Stromal cell of bone marrow (primary cell): ENCODE measurements at regions not wholly inside any gene's neighbourhood (a gene's known extent, or its start where the extent isn't known, plus 50 kb on each side); places are given as distances from the start of the nearest gene placed in this dataset.

Source experiments
- DNase-seq: peaks from one replicate; pipeline ENCODE4 v3.0.0-alpha.2; 2012; ENCODE audit warnings: low read depth

DNA sequence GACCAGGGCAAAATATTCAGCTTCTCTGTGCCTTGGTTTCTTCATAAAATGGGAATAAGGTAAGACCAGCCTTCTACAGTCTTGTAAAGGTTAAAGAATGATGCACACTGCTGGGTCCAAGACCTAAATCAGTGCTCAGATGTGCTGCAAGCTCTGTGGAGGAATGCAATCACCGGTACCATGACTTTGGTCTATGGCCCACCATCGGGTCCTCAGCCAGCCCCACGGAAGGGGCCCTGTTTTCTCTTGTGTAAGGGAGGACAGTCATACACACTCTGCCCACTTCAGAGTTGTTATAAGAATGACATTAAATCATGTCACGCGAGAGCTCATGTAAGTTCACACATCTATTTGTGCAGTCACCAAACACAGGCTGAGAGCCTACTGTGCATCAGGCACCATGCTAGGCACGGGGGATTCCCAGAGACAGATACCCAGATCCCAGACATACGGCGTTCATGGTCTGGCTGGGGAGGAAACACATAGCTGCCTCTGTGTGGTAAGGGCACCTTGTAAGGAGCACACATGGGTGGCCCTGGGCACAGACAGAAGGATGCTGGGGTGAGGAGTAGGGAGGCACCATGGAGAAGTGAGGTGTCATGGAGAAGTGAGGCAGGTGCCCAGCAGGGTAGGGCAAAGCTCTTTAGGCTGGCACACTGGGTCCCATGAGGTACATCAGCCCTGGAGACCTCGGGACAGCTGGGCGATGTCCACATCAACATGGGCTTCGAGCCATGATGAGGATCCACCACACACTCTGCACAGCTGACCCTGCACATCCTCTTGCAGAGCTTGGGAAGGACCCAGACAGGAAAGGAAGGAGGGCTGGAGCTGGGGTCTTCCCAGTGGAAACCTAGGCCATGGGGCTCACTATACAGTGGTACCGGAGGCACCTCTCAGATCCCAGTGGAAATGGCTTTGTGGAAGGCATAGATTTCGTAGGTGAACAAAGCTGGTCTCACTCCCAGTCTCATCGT lies 190.4 kb upstream of the DIO3 start:
- DNase-seq = no peak

- no peak for DNase-seq
These were observed 189.2 kb upstream of the DIO3 start for GRCh38 chr14:101371799-101372793.

DNA sequence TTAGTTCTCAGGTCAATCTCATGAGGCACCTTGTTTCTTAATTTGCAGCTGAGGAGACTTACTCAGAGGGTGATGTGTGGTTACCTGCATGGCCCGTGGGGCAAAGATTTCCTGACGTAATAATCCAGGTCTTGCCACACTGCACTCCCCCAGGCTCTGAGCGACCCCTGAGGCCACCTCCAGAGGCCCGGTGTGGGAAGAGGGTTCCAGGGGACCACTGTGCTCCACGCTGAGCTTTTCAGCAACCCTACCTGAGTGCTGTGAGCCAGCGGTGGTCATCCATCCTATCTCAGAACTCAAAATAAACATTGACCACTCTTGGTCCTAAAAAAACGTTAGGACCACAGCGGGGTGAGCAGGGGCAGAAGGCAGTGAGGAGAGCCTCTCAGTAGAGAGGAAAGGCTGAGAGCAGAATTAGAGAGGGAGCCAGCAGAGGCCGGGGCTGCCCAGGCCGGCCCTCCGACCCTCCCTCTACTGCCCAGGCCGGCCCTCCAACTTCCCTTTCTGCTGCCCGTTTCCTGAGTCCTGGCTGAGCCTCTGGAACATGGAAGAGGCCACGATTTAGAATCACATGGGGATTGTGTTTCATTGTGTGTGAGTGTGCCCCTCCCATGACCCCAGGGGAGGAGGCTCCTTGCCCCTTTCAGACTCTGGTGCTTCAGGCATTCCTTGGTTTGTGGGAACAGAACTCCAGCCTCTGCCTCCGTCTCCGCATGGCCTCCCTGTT lies 188.2 kb upstream of the DIO3 start:
- no peak for DNase-seq

DNA sequence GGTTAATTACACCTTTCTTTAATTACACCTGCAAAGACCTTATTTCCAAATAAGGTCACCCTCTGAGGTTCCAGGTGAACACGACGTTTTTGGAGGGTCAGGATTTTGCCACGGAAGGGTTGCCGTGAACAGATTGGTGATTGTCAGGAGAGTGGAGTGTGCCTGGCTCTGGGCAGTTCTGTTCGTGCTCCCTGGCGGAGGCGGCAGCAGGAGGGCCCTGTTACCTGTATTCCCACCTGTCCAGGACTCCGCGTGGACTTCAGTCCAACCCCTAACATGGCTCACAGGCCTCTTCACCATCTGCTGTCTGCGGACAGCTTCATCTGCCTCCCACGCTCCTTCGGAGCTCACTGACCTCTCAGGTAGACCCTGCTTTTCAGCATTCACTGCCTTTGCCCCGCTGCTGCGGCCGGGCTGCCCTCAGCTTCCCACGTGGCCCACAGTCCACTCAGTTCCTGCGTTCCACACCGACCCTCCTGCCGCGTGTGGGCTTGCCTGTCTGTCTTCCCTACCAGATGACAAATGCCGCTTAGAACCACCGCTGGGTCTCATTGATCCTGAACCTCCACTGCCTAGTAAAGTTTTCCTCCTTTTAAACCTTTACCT lies 187.5 kb upstream of the DIO3 start:
- DNase-seq = no peak

DNA sequence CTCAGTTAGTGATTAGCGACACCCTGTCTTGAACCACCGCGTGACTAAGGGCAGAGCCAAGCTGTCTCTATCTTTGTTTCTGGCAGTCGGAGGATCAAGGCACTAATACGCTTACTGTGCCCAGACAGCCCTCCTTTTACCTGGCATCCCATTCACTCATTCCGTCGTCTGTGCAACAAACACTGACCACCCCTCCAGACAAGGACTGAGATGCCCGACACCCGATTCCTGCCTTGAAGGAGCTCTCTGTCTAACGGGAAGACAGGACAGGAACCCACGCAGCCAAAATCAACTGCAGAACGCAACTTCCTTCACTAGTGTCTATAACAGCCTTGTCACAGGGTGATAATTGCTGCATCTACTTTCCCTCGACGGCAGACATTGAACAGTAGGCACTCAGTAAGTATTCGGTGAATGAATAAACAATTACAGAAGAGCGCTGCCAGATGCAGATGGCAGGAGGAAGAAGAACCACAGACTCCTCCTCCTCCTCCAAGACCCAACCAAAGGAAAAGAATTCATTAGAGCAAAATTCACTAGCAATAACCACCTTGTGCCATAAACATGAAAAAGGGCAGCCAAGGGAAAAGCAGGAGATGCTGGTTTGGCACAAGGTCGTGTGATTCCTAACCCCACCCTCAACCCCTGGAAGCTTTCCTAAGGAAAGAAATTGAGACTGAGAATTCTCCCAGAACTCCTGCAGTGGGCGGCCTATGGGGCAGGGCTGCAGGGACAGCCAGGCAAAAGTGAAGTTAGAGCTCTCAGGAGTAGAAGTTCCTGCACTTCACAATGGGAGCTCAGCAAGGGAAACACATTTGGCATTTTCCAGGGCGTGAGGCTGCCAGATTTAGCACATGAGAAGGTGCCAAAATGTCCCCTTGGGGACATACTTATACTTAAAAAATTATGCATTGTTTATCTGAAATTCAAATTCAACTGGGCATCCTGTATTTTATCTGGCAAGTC lies 186.6 kb upstream of the DIO3 start:
- DNase-seq = no peak

DNA sequence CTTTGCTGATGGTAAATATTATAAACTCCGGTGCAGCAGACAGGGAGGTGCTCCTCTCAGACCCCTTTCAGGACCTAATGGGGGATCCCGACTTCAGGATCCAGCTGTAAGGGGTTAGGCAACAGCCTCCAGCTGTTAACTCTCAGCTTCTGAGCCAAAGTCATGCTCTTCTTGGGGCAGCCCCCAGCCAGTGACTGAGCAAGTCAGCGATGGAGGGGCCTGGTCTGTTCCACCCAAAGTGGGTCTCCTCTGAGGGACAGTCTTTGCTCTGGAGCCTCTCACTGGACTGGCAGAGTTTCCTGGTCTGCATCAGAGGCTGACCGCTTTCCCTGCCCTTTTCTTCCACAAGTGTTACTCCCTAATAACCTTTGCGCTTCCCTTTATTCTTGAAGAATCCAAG lies 184.2 kb upstream of the DIO3 start:
- no peak for DNase-seq

DNA sequence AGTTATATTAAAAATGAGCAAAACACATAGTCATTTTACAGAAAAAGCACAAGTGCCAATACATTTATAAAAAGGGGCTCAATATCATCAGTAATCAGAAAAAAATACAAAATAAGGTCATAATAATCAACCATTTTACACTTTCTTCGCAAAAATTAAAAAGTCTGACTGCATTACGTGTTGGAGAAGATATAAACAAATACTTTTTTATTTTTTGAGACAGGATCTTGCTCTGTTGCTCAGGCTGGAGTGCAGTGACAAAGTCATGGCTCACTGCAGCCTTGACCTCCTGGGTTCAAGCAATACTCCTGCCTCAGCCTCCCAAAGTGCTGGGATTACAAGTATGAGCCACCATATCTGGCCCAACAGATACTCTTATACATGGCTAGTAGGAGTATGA lies 181.5 kb upstream of the DIO3 start:
- no peak for DNase-seq

GRCh38 chr14:101380512-101380911 lies 180.8 kb upstream of the DIO3 start:
- no peak for DNase-seq

GRCh38 chr14:101380940-101381339 lies 180.4 kb upstream of the DIO3 start:
- DNase-seq = no peak

DNA sequence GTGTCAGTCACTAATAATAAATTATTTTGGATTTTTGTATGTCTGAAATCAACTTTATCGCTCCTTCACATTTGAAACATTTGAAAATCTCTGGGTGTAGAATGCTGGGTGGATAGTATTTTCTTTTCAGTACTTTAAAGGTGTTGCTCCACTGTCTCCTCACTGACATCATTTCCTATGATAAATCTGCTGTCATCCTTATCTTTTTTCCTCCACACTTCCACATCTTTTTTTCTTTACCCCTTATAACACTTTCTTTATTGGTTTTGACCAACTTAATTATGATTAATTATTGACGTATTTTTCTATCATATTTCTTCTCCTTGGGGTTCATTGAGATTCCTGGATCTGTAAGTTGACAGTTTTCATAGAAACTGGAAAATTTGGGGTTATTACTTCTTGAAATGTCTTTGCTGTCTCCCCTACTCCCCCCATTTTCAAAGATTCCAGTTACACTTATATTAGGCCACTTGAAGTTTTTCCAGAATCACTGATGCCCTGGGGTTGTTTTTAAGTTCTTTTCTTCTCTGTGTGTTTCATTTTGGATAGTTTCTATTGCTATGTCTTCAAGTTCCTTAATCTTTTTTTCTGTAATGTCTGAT lies 177.5 kb upstream of the DIO3 start:
- no peak for DNase-seq

GRCh38 chr14:101394374-101394773 lies 166.9 kb upstream of the DIO3 start:
- DNase-seq = no peak

GRCh38 chr14:101395779-101396178 lies 165.5 kb upstream of the DIO3 start:
- DNase-seq = no peak

GRCh38 chr14:101397206-101397605 lies 164.1 kb upstream of the DIO3 start:
- no peak for DNase-seq

GRCh38 chr14:101398011-101398410 lies 163.3 kb upstream of the DIO3 start:
- no peak for DNase-seq

DNA sequence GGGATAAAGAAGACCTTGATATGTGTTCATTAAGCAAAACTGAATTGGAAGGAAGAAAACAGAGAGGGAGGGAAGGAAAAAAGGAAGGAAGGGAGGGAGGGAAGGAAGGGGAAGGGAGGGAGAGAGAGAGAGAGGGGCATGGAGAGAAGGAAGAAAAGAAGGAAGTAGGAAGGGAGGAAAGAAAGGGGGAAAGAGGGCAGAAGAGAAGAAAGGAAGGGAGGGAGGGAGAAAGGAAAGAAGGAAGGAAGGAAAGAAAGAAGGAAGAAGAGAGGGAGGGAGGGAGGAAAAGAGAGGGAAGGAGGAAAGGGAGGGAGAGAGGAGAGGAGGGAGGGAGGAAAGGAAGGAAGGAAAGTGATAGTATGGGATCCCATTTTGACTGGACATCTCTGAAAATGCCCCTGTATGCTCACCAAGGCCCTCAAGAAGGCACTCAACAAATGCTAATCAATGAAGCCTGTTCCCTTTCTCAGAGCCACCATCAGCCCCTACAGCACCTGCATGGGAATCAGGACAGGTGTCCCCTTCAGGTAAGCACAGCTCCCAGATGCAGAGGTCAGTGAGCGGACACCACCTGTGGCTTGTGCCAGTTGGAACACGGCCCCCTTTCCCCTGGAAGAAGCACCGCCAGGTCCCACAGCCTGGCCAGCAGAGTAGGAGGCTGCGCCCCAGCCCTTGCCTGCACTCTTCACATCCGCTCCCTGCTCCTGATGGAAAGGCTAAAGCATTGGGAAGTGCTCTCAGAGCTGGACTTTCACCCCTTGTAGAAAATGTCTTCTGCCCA lies 161.4 kb upstream of the DIO3 start:
- no peak for DNase-seq

DNA sequence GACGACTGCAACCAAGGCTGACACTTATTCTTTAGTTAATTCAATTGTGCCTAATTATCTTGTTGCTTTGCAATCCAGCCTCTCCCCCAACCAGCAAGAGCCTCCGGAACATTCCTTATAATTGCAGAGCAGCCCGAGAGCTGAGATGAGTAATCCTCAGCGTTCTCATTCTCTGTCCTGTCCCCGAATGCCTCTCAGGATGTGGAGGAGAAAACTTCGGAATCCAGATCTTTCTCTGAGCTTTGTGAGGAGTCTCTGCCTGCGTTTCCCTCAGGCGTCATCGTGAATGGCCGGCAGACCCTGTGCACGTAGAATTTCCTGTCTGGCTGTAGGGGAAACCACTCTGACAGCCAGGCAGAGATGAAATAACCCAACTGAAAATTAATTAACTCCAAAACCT lies 160.5 kb upstream of the DIO3 start:
- peak; percentile 25 for DNase-seq

DNA sequence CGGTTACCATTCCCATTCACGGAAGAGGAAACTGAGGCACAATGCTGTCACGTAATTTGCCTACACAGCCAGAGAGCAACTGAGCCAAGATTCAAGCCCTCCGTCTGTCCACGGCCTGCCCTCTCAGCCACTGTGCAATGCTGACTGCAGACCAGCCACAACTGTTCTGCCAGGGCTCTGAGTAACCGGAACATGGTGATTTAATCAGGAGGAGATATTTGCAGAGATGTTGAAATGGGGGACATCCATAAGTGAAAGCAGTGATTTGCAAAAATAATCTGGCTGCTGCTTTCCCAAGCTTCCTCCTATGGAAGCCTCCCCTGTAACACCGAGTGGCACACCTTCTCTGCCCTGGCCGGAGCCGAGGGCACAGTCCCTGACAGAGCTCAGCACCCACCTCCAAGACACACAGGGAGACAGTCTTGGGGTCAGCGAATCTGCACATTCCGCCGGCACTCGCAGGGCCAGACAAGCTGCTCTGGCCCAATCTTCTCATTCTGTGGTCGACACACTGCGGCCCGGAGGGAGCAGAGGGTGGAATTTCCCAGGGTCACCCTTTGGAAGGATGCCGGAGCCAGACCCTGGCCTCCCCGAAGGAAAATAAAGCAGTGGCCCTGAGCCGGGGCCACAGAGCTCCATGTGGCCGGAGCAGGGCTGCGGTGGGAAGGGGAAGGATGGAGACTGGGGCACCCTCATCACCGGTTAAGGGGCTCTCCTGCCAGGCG lies 158.2 kb upstream of the DIO3 start:
- DNase-seq = peak; percentile 17

DNA sequence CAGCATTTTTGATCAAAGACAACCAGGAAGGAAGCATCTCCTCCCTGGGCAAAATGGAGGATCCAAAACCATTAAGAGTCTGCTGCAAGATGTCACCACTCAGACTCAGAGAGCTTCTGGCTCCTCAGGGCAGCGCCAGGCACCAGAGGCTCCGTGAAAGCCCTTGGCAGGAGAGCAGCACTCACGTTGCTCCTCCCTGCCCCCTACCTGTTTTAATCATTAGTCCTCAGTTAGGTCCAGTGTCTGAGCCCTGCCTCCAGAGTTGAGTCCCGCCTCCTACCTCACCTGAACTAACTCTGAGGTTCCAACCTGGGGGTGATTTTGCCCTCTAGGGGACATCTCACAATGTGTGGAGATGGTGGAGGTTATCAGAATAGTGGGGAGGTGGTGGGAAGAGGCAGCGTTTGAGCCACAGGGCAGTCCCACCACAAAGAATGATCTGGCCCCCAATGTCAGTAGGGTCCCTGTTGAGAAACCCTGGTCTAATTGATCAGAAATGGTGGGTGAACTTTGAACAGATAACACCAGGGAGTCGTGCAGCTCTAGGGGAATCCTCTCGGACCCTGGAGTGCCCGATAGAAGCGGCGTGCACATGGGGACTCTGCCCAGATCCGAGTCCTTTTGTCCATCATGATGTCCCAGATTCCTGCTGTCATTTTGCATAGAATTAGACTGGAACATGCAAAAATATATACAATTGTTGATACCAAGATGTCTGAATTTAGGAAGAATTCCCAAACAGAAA lies 156.7 kb upstream of the DIO3 start:
- no peak for DNase-seq
